B cell (primary cell): ENCODE measurements at regions not wholly inside any gene's neighbourhood (a gene's known extent, or its start where the extent isn't known, plus 50 kb on each side); places are given as distances from the start of the nearest gene placed in this dataset.

Experiments used
- ATAC-seq: fragments of 200-7000 bp; cut with Tn5 transposase; one replicate; pipeline ENCODE4 v1.10.0; 2021; ENCODE audit warnings: low read depth, mild to moderate bottlenecking, moderate number of reproducible peaks, moderate library complexity
- CTCF ChIA-PET: fragments of 350-600 bp; sonication (Branson Sonifier 250); formaldehyde crosslinking; loops from one replicate; lab custom pipeline; 2021; ENCODE audit warnings: antibody characterized with exemption, inconsistent platforms; lab: Charles Lee
- POLR2A ChIA-PET: fragments of 350-600 bp; sonication (Branson Sonifier 250); formaldehyde crosslinking; loops from one replicate; lab custom pipeline; 2021; ENCODE audit warnings: antibody characterized with exemption; lab: Charles Lee
- DNase-seq: peaks from one replicate; pipeline ENCODE4 v3.0.0; 2013
- H2AFZ ChIP-seq: 2 replicates; pipeline ENCODE4 v1.6.1; 2012; ENCODE audit warnings: mild to moderate bottlenecking, low read depth, low read length; ENCODE audit not compliant: insufficient read depth, poor library complexity, severe bottlenecking
- H3K27ac ChIP-seq, 2 donors: 1 replicate in 1 of 2; 2 replicates in 1 of 2; pipeline ENCODE4 v1.5.1; 2012 to 2013; ENCODE audit warnings: low read length in 2 of 2, mild to moderate bottlenecking in 2 of 2, moderate library complexity in 1 of 2
- H3K27me3 ChIP-seq, 4 experiments: fragments of 200-600 bp in 1 of 4; sonication (generic) in 1 of 4; replicated peaks in 1 of 4; 1 replicate in 2 of 4; 2 replicates in 2 of 4; pipeline versions ENCODE4 v1.6.1 to v1.7.0; 2013 to 2016; ENCODE audit warnings: low read length in 3 of 4, mild to moderate bottlenecking in 2 of 4, mixed read lengths in 1 of 4, moderate library complexity in 1 of 4; ENCODE audit not compliant: insufficient read depth in 4 of 4, control insufficient read depth in 3 of 4; ENCODE audit errors: control extremely low read depth in 1 of 4
- H3K36me3 ChIP-seq, 2 experiments: replicated peaks in 1 of 2; 1 replicate in 1 of 2; 2 replicates in 1 of 2; pipeline versions ENCODE4 v1.6.1 to v1.7.1; 2013; ENCODE audit warnings: low read length in 1 of 2; ENCODE audit not compliant: insufficient read depth in 2 of 2, control insufficient read depth in 1 of 2; ENCODE audit errors: control extremely low read depth in 1 of 2, extremely low read depth in 1 of 2
- H3K4me1 ChIP-seq, 2 donors: fragments of 200-600 bp in 1 of 2; sonication (generic) in 1 of 2; 1 replicate in 1 of 2; 2 replicates in 1 of 2; pipeline versions ENCODE4 v1.5.1 to v1.6.1; 2013 to 2017; ENCODE audit warnings: low read length in 2 of 2; ENCODE audit not compliant: control insufficient read depth in 2 of 2, insufficient read depth in 2 of 2
- H3K4me2 ChIP-seq: replicated peaks from 2 replicates; pipeline ENCODE3; 2012; ENCODE audit warnings: mild to moderate bottlenecking, low read depth, low read length; ENCODE audit not compliant: poor library complexity, severe bottlenecking
- H3K4me3 ChIP-seq, 5 experiments: fragments of 200-600 bp in 1 of 5; sonication (generic) in 1 of 5; 1 replicate in 3 of 5; 2 replicates in 2 of 5; pipeline versions ENCODE4 v1.5.1 to v1.7.0; 2011 to 2016; ENCODE audit warnings: low read length in 4 of 5, mild to moderate bottlenecking in 4 of 5, low read depth in 2 of 5, control low read depth in 1 of 5, moderate library complexity in 1 of 5; ENCODE audit not compliant: insufficient read depth in 1 of 5; ENCODE audit errors: control extremely low read depth in 1 of 5, extremely low read depth in 1 of 5
- H3K79me2 ChIP-seq: fragments of 200-600 bp; sonication (generic); one replicate; pipeline ENCODE4 v1.6.0; 2016; ENCODE audit warnings: low read length; ENCODE audit not compliant: control insufficient read depth, insufficient read depth
- H3K9ac ChIP-seq: fragments of 200-600 bp; sonication (generic); 2 replicates; pipeline ENCODE4 v1.6.1; 2017; ENCODE audit warnings: mild to moderate bottlenecking, low read length, moderate library complexity
- H3K9me3 ChIP-seq, 3 donors: one replicate each; pipeline versions ENCODE4 v1.6.1 to v1.7.1; 2013; ENCODE audit warnings: low read length in 2 of 3; ENCODE audit not compliant: control insufficient read depth in 2 of 3, insufficient read depth in 1 of 3; ENCODE audit errors: control extremely low read depth in 1 of 3
- H4K20me1 ChIP-seq: 2 replicates; pipeline ENCODE4 v1.6.0; 2012; ENCODE audit warnings: mild to moderate bottlenecking, low read length; ENCODE audit not compliant: insufficient read depth, control insufficient read depth, poor library complexity, severe bottlenecking
- H3K27ac Mint-ChIP-seq: one replicate; pipeline ENCODE4 v1.8.0; 2021; ENCODE audit warnings: mixed read lengths
- H3K27me3 Mint-ChIP-seq: one replicate; pipeline ENCODE4 v1.8.0; 2021; ENCODE audit warnings: mixed read lengths
- H3K4me1 Mint-ChIP-seq: one replicate; pipeline ENCODE4 v1.8.0; 2021; ENCODE audit warnings: mixed read lengths
- H3K4me3 Mint-ChIP-seq: one replicate; pipeline ENCODE4 v1.8.0; 2021; ENCODE audit warnings: mixed read lengths
- H3K9me3 Mint-ChIP-seq: one replicate; pipeline ENCODE4 v1.8.0; 2022; ENCODE audit warnings: mixed read lengths; ENCODE audit not compliant: insufficient read depth
- CTCF ChIP-seq: fragments of 200-600 bp; IDR thresholded peaks from one replicate; pipeline ENCODE4 v1.8.0; 2022; ENCODE audit warnings: antibody characterized with exemption, mild to moderate bottlenecking
- EZH2 ChIP-seq: IDR thresholded peaks from 2 replicates; pipeline ENCODE4 v1.6.1; 2012; ENCODE audit warnings: borderline replicate concordance, low read depth, mild to moderate bottlenecking, moderate library complexity, low read length; ENCODE audit not compliant: insufficient read depth, poor library complexity, severe bottlenecking
- WGBS: methylation state at CpG from one replicate; pipeline ENCODE4 v1.1.5; 2013; ENCODE audit warnings: missing lambda C conversion rate; ENCODE audit not compliant: insufficient coverage; 5-methylcytosine and 5-hydroxymethylcytosine counted together
- intact Hi-C: fragments of 100-400 bp; cut with micrococcal nuclease; formaldehyde crosslinking; loops from one replicate; pipeline ENCODE4 v1.10.0; 2022

- Mint-ChIP-seq H3K4me1 (no peaks in the 10 kb centered on the region), H3K27me3 (no peaks in the 10 kb centered on the region), H3K9me3 (no peaks in the 10 kb centered on the region), H3K27ac (no peak overlapping the region), H3K4me3 (no peak overlapping the region)
- DNase-seq (no peak), ATAC-seq (no peak)
- no peaks in the 10 kb centered on the region for H3K4me1 ChIP-seq
- H3K79me2 ChIP-seq = no peaks in the 10 kb centered on the region
- H3K4me2 ChIP-seq = no peak overlapping the region
- no peak overlapping the region for H3K9ac ChIP-seq
- TF ChIP-seq CTCF = no peak
- no peak for TF ChIP-seq EZH2
- intact Hi-C loops = no loop called here
- no peaks in the 10 kb centered on the region for H3K36me3 ChIP-seq
- no peaks in the 10 kb centered on the region for H3K27me3 ChIP-seq
- POLR2A ChIA-PET = no interaction called here
- no peak overlapping the region for H2AFZ ChIP-seq
- CTCF ChIA-PET = no interaction called here
- peaks cover 0 to 1% (median 0%) of the 10 kb centered on the region in 3 donors for H3K9me3 ChIP-seq
- WGBS = 80% methylated on average over 1 of the region's 4 CpGs
- no peak overlapping the region for H3K27ac ChIP-seq
- no peak overlapping the region for H3K4me3 ChIP-seq
- H4K20me1 ChIP-seq = no peaks in the 10 kb centered on the region
Measured at GRCh38 chr18:39600894-39601293, 2035.3 kb upstream of the CELF4 start.

- Histone ChIP-seq H3K9me3 (peaks cover 0 to 1% (median 0%) of the 10 kb centered on the region in 3 donors), H3K9ac (no peak overlapping the region), H3K36me3 (no peaks in the 10 kb centered on the region), H2AFZ (no peak overlapping the region), H3K4me3 (no peak overlapping the region), H3K4me1 (no peaks in the 10 kb centered on the region), H3K4me2 (no peak overlapping the region), H3K27me3 (no peaks in the 10 kb centered on the region), H3K27ac (no peak overlapping the region), H3K79me2 (no peaks in the 10 kb centered on the region), H4K20me1 (no peaks in the 10 kb centered on the region)
- ChIA-PET POLR2A (no interaction called here), CTCF (no interaction called here)
- ATAC-seq (no peak), DNase-seq (no peak)
- WGBS = no CpG with 5 or more reads among the region's 2 CpGs
- intact Hi-C loops = no loop called here
- Mint-ChIP-seq H3K4me1 (no peaks in the 10 kb centered on the region), H3K27ac (no peak overlapping the region), H3K9me3 (no peaks in the 10 kb centered on the region), H3K4me3 (no peak overlapping the region), H3K27me3 (no peaks in the 10 kb centered on the region)
- TF ChIP-seq CTCF (no peak), EZH2 (no peak)
Measured at GRCh38 chr18:39599251-39599650, 2033.7 kb upstream of the CELF4 start.
